ENCODE measurements at regions not wholly inside any gene's neighbourhood (a gene's known extent, or its start where the extent isn't known, plus 50 kb on each side); places are given as distances from the start of the nearest gene placed in this dataset.

DNA sequence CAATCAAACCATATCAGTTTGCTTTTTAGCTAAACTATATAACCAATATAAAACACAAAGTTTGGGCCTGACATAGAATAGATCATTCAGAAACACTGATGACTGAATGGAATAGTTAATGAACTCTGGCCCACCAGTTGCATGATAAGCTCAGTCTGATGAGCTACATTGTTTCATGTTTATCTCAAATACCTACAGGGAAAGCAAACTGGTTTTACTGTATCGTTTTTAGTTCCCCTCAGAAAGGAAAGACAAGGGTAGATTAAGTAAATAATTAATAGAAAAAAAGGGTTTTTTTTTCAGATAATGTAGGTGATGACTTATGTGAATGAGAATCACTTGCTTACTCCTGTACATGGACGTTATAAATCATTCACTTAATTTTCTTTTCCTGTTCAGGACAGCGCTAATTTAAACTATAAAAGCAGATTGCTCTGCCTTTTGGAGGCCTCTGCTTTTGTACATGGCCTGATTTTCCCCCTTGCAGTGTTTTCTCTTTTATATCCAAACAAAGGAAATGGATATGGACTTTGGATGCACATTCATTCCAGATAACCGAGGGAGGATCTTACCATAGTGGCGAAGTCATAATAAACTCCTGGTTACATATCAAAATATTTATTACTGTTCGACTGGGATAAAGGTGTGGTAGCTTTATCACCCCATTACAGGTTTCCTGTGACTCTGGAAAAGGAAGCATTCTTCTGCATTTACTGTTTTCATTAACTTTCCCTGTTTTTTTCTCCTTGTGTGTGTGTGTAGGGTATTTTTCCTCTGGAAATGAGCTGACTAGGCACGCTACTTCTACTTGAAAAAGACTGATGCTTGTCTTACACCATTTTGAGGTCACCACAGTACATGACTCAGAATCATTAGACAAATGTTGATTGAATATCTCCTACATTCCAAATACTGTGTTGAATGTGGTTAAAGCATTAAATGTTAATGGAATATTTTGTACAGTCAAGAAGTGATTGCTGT lies 373.1 kb upstream of the HS3ST1 start:
- TF ChIP-seq POLR2A (IDR thresholded peaks at IDR 0.05): no peak
- no peak for TF ChIP-seq CTCF (IDR thresholded peaks at IDR 0.05)
- TF ChIP-seq EP300 (IDR thresholded peaks at IDR 0.05): peak in 1 of 2 donors; percentile 9

Measured in tibial nerve (tissue), 4 donors.